GM12874 (cell line): ENCODE measurements at regions not wholly inside any gene's neighbourhood (a gene's known extent, or its start where the extent isn't known, plus 50 kb on each side); places are given as distances from the start of the nearest gene placed in this dataset.

ENCODE experiments used
- TF ChIP-seq, protein P1 (sequence below): IDR thresholded peaks from 2 replicates; pipeline ENCODE4 v1.5.1; 2011; ENCODE audit warnings: low read depth, mild to moderate bottlenecking, control low read depth, low read length, moderate library complexity; ENCODE audit not compliant: insufficient read depth

- TF ChIP-seq, protein P1, sequence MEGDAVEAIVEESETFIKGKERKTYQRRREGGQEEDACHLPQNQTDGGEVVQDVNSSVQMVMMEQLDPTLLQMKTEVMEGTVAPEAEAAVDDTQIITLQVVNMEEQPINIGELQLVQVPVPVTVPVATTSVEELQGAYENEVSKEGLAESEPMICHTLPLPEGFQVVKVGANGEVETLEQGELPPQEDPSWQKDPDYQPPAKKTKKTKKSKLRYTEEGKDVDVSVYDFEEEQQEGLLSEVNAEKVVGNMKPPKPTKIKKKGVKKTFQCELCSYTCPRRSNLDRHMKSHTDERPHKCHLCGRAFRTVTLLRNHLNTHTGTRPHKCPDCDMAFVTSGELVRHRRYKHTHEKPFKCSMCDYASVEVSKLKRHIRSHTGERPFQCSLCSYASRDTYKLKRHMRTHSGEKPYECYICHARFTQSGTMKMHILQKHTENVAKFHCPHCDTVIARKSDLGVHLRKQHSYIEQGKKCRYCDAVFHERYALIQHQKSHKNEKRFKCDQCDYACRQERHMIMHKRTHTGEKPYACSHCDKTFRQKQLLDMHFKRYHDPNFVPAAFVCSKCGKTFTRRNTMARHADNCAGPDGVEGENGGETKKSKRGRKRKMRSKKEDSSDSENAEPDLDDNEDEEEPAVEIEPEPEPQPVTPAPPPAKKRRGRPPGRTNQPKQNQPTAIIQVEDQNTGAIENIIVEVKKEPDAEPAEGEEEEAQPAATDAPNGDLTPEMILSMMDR, result no peak
These were observed 594.9 kb upstream of the CFAP20DC start for GRCh38 chr3:59644479-59645402.

DNA sequence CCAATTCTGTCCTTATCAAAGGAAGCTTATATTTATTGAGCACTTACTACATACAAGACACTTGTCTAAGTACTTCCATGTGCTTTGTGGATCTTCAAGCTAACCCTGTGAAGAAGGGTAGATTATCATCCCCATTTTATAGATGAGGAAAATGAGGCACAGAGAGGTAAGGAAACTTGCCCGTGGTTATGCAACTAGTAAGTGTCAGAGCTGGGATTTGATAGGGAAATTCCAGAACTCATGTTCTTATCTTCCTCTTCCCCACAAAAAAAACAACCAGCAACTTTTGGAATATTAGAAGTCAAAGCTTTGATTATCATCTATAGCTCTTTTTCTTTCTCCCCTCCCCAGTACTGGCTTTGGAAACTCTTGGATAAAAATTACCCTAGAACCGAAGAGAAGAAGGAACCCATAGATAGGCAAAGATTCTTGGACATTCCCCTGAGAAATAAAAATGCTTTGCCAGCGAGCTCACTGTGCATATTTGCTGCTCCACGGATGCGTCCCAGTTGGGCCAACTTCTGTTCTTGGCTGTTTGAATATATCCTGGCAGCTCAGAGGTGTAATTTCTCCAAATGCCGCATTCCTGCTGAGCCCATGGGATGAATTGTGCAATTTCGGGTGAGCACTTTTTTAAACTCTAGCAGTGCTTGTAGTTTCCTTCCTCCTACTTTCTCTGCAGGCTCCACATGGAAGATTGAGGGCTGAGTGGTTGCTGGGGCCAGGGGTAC is 591.5 kb upstream of the CFAP20DC start:
- TF ChIP-seq, protein P1, result no peak

GRCh38 chr3:59632760-59633573 is 583.1 kb upstream of the CFAP20DC start:
- TF ChIP-seq, protein P1, result no peak

GRCh38 chr3:59631482-59631881 is 581.7 kb upstream of the CFAP20DC start:
- TF ChIP-seq, protein P1, result no peak

DNA sequence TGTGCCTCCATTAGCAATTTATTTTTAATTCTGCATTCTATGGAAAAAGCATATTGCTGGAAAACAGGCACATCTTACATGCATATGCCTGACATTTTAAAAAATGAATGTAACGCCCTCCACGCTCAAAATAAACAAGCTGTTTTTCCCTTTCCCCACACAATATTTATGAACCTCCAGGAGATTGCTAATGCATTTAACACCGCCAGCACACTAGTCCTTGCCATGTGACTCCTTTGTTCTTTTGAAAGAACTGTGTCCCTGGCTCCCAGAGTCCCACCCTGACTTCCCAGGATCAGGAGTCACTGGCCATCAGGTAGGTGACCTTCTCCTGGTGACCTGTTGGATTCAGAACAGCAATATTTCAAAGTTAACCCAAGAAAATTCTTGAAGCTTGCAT is 571.2 kb upstream of the CFAP20DC start:
- TF ChIP-seq, protein P1, result no peak

DNA sequence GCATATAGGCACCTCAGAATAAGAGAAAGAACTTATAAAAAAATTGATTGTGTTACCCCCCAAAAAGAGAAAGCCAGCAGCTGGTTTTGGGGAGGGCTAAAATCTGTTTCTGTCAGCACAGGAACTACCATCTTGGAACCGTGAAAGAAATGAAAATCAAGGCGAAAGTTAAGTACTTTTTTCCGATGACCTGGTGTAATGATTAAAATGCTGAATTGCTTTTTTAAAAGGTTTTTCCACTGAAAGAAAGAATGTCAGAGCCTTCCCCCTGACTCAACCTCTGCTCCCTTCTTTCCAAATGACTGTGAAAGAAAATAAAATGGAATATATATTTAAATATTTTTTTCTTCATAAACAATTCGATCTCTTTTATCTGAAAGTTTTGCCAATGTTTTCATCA is 570.5 kb upstream of the CFAP20DC start:
- TF ChIP-seq, protein P1, result no peak

DNA sequence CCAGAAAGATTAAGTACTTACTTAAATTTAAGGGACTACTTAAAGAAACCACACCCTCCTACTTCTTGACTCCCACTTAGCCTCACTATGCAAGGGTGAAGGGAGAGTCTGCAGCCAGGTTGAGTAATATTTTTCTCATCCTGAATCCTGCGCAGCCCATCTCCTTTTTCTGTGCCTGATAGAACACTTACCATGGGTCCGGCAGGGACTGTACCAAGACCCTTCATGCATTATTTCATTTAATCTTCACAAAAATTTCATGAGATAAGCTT is 562.6 kb upstream of the CFAP20DC start:
- TF ChIP-seq, protein P1, result no peak
